ENCODE measurements at regions not wholly inside any gene's neighbourhood (a gene's known extent, or its start where the extent isn't known, plus 50 kb on each side); places are given as distances from the start of the nearest gene placed in this dataset.

GRCh38 chr10:8575620-8576019 lies 521.1 kb downstream of the GATA3 start:
- no peak overlapping the region for H2AFZ ChIP-seq (ENCODE audit: low read length)
- no peaks in the 10 kb centered on the region for H3K36me3 ChIP-seq (replicated peaks in 1 of 2; ENCODE audit: control insufficient read depth in 2 of 2, insufficient read depth in 2 of 2, low read length in 2 of 2)
- H2BK5ac ChIP-seq (ENCODE audit: low read length) = no peak overlapping the region
- no peak overlapping the region for H3K14ac ChIP-seq (ENCODE audit: low read length)
- H3K27me3 ChIP-seq (ENCODE audit: control insufficient read depth in 3 of 3, insufficient read depth in 3 of 3, low read depth in 1 of 3, low read length in 3 of 3) = no peaks in the 10 kb centered on the region
- DNase-seq (ENCODE audit: low spot score) = no peak
- H2AK5ac ChIP-seq (ENCODE audit: low read depth, low read length) = no peak overlapping the region
- no peak overlapping the region for H3K9ac ChIP-seq (ENCODE audit: low read depth, low read length, poor library complexity)
- H3K27ac ChIP-seq (replicated peaks; ENCODE audit: low read length) = no peak overlapping the region
- no peak overlapping the region for H2BK120ac ChIP-seq (ENCODE audit: low read depth, low read length)
- no peaks in the 10 kb centered on the region for H3K4me1 ChIP-seq (ENCODE audit: control insufficient read depth in 2 of 2, insufficient read depth in 1 of 2, low read depth in 1 of 2, low read length in 2 of 2)
- no peak overlapping the region for H3K4me3 ChIP-seq (ENCODE audit: low read length in 2 of 2)
- H3K4me2 ChIP-seq (ENCODE audit: insufficient read depth, low read length, poor library complexity, severe bottlenecking) = no peak overlapping the region
- no peak overlapping the region for H4K8ac ChIP-seq (ENCODE audit: low read depth, low read length)
- no peak overlapping the region for H3K4ac ChIP-seq (ENCODE audit: low read length)
- no peaks in the 10 kb centered on the region for H3K9me3 ChIP-seq (replicated peaks in 1 of 2; ENCODE audit: control insufficient read depth in 2 of 2, insufficient read depth in 1 of 2, low read depth in 1 of 2, low read length in 2 of 2)
- H4K91ac ChIP-seq (ENCODE audit: low read depth, low read length, poor library complexity) = no peak overlapping the region
- H2BK15ac ChIP-seq (ENCODE audit: low read length) = no peak overlapping the region
- H3K79me1 ChIP-seq (ENCODE audit: low read depth, low read length) = no peaks in the 10 kb centered on the region
- no peak overlapping the region for H2BK12ac ChIP-seq (ENCODE audit: low read length)
- no peak overlapping the region for H3K18ac ChIP-seq (ENCODE audit: low read length)
- no peak overlapping the region for H3K23ac ChIP-seq (ENCODE audit: low read depth, low read length, poor library complexity)

- Histone ChIP-seq H2BK15ac (ENCODE audit: low read length) (no peak overlapping the region), H3K27me3 (ENCODE audit: control insufficient read depth in 3 of 3, insufficient read depth in 3 of 3, low read depth in 1 of 3, low read length in 3 of 3) (no peaks in the 10 kb centered on the region), H3K9me3 (replicated peaks in 1 of 2; ENCODE audit: control insufficient read depth in 2 of 2, insufficient read depth in 1 of 2, low read depth in 1 of 2, low read length in 2 of 2) (no peaks in the 10 kb centered on the region), H4K91ac (ENCODE audit: low read depth, low read length, poor library complexity) (no peak overlapping the region), H3K4ac (ENCODE audit: low read length) (no peak overlapping the region), H3K79me1 (ENCODE audit: low read depth, low read length) (no peaks in the 10 kb centered on the region), H3K9ac (ENCODE audit: low read depth, low read length, poor library complexity) (no peak overlapping the region), H3K23ac (ENCODE audit: low read depth, low read length, poor library complexity) (no peak overlapping the region), H3K27ac (replicated peaks; ENCODE audit: low read length) (no peak overlapping the region), H2AK5ac (ENCODE audit: low read depth, low read length) (no peak overlapping the region), H4K8ac (ENCODE audit: low read depth, low read length) (no peak overlapping the region), H2BK5ac (ENCODE audit: low read length) (no peak overlapping the region), H3K18ac (ENCODE audit: low read length) (no peak overlapping the region), H3K4me1 (ENCODE audit: control insufficient read depth in 2 of 2, insufficient read depth in 1 of 2, low read depth in 1 of 2, low read length in 2 of 2) (no peaks in the 10 kb centered on the region), H3K4me2 (ENCODE audit: insufficient read depth, low read length, poor library complexity, severe bottlenecking) (no peak overlapping the region), H3K14ac (ENCODE audit: low read length) (no peak overlapping the region), H2BK120ac (ENCODE audit: low read depth, low read length) (no peak overlapping the region), H3K36me3 (replicated peaks in 1 of 2; ENCODE audit: control insufficient read depth in 2 of 2, insufficient read depth in 2 of 2, low read length in 2 of 2) (no peaks in the 10 kb centered on the region), H2BK12ac (ENCODE audit: low read length) (no peak overlapping the region), H3K4me3 (ENCODE audit: low read length in 2 of 2) (no peak overlapping the region), H2AFZ (ENCODE audit: low read length) (no peak overlapping the region)
- WGBS, 2 donors (ENCODE audit: extremely low coverage in 2 of 2, insufficient read length in 2 of 2, insufficient replicate concordance in 1 of 2) = no CpG with 5 or more reads among the region's 1 CpG
- no peak for DNase-seq (ENCODE audit: low spot score)
Measured at GRCh38 chr10:8576281-8576680, 521.8 kb downstream of the GATA3 start.

- Histone ChIP-seq H3K9ac (ENCODE audit: low read depth, low read length, poor library complexity) (no peak overlapping the region), H3K4me3 (ENCODE audit: low read length in 2 of 2) (no peak overlapping the region), H3K79me1 (ENCODE audit: low read depth, low read length) (no peaks in the 10 kb centered on the region), H2AFZ (ENCODE audit: low read length) (no peak overlapping the region), H3K27me3 (ENCODE audit: control insufficient read depth in 3 of 3, insufficient read depth in 3 of 3, low read depth in 1 of 3, low read length in 3 of 3) (no peaks in the 10 kb centered on the region), H3K9me3 (replicated peaks in 1 of 2; ENCODE audit: control insufficient read depth in 2 of 2, insufficient read depth in 1 of 2, low read depth in 1 of 2, low read length in 2 of 2) (no peaks in the 10 kb centered on the region), H4K91ac (ENCODE audit: low read depth, low read length, poor library complexity) (no peak overlapping the region), H3K4ac (ENCODE audit: low read length) (no peak overlapping the region), H2AK5ac (ENCODE audit: low read depth, low read length) (no peak overlapping the region), H3K4me1 (ENCODE audit: control insufficient read depth in 2 of 2, insufficient read depth in 1 of 2, low read depth in 1 of 2, low read length in 2 of 2) (peaks cover 0 to under 1% of the 10 kb centered on the region in 2 donors), H3K18ac (ENCODE audit: low read length) (no peak overlapping the region), H3K4me2 (ENCODE audit: insufficient read depth, low read length, poor library complexity, severe bottlenecking) (no peak overlapping the region), H3K36me3 (replicated peaks in 1 of 2; ENCODE audit: control insufficient read depth in 2 of 2, insufficient read depth in 2 of 2, low read length in 2 of 2) (no peaks in the 10 kb centered on the region), H2BK12ac (ENCODE audit: low read length) (no peak overlapping the region), H2BK15ac (ENCODE audit: low read length) (no peak overlapping the region), H2BK5ac (ENCODE audit: low read length) (no peak overlapping the region), H3K27ac (replicated peaks; ENCODE audit: low read length) (no peak overlapping the region), H3K23ac (ENCODE audit: low read depth, low read length, poor library complexity) (no peak overlapping the region), H2BK120ac (ENCODE audit: low read depth, low read length) (no peak overlapping the region), H3K14ac (ENCODE audit: low read length) (no peak overlapping the region), H4K8ac (ENCODE audit: low read depth, low read length) (no peak overlapping the region)
- no peak for DNase-seq (ENCODE audit: low spot score)
- WGBS, 2 donors (ENCODE audit: extremely low coverage in 2 of 2, insufficient read length in 2 of 2, insufficient replicate concordance in 1 of 2) = no CpG with 5 or more reads among the region's 3 CpGs
Measured at GRCh38 chr10:8576911-8577310, 522.4 kb downstream of the GATA3 start.

- Histone ChIP-seq H4K91ac (ENCODE audit: low read depth, low read length, poor library complexity) (no peak overlapping the region), H3K79me1 (ENCODE audit: low read depth, low read length) (no peaks in the 10 kb centered on the region), H4K8ac (ENCODE audit: low read depth, low read length) (no peak overlapping the region), H3K9me3 (replicated peaks in 1 of 2; ENCODE audit: control insufficient read depth in 2 of 2, insufficient read depth in 1 of 2, low read depth in 1 of 2, low read length in 2 of 2) (no peaks in the 10 kb centered on the region), H2BK12ac (ENCODE audit: low read length) (no peak overlapping the region), H3K4ac (ENCODE audit: low read length) (no peak overlapping the region), H2BK5ac (ENCODE audit: low read length) (no peak overlapping the region), H3K4me1 (ENCODE audit: control insufficient read depth in 2 of 2, insufficient read depth in 1 of 2, low read depth in 1 of 2, low read length in 2 of 2) (peaks cover 0 to 1% of the 10 kb centered on the region in 2 donors), H3K27ac (replicated peaks; ENCODE audit: low read length) (no peak overlapping the region), H3K4me2 (ENCODE audit: insufficient read depth, low read length, poor library complexity, severe bottlenecking) (no peak overlapping the region), H3K9ac (ENCODE audit: low read depth, low read length, poor library complexity) (no peak overlapping the region), H2AK5ac (ENCODE audit: low read depth, low read length) (no peak overlapping the region), H2BK15ac (ENCODE audit: low read length) (no peak overlapping the region), H2AFZ (ENCODE audit: low read length) (no peak overlapping the region), H3K36me3 (replicated peaks in 1 of 2; ENCODE audit: control insufficient read depth in 2 of 2, insufficient read depth in 2 of 2, low read length in 2 of 2) (no peaks in the 10 kb centered on the region), H3K27me3 (ENCODE audit: control insufficient read depth in 3 of 3, insufficient read depth in 3 of 3, low read depth in 1 of 3, low read length in 3 of 3) (no peaks in the 10 kb centered on the region), H3K14ac (ENCODE audit: low read length) (no peak overlapping the region), H3K4me3 (ENCODE audit: low read length in 2 of 2) (no peak overlapping the region), H3K23ac (ENCODE audit: low read depth, low read length, poor library complexity) (no peak overlapping the region), H3K18ac (ENCODE audit: low read length) (no peak overlapping the region), H2BK120ac (ENCODE audit: low read depth, low read length) (no peak overlapping the region)
- WGBS, 2 donors (ENCODE audit: extremely low coverage in 2 of 2, insufficient read length in 2 of 2, insufficient replicate concordance in 1 of 2) = no CpG with 5 or more reads among the region's 7 CpGs
- DNase-seq (ENCODE audit: low spot score) = no peak
Measured at GRCh38 chr10:8577686-8578085, 523.2 kb downstream of the GATA3 start.

All from neuronal stem cell (in vitro differentiated cells).